DND-41 (cell line): ENCODE measurements at regions not wholly inside any gene's neighbourhood (a gene's known extent, or its start where the extent isn't known, plus 50 kb on each side); places are given as distances from the start of the nearest gene placed in this dataset.
"Not testable (repeated sequence)": the region's sequence is repeated elsewhere in the genome, so short reads cannot be mapped to it uniquely, and the experiment has no call there.

Source experiments
- ATAC-seq: fragments of 200-7000 bp; cut with Tn5 transposase; 3 replicates; pipeline ENCODE4 v1.9.1; 2021; ENCODE audit warnings: low read depth; ENCODE audit not compliant: insufficient read depth
- DNase-seq: peaks from one replicate; pipeline ENCODE4 v3.0.0-alpha.2; 2020
- H2AFZ ChIP-seq: 2 replicates; pipeline ENCODE4 v1.6.0; 2012; ENCODE audit warnings: low read depth, low read length
- H3K27ac ChIP-seq: 2 replicates; pipeline ENCODE4 v1.5.1; 2012; ENCODE audit warnings: low read length, inconsistent platforms
- H3K27me3 ChIP-seq: fragments of 200-600 bp; sonication (generic); 2 replicates; pipeline ENCODE4 v1.6.0; 2012; ENCODE audit warnings: low read length, mild to moderate bottlenecking, inconsistent platforms; ENCODE audit not compliant: insufficient read depth, poor library complexity
- H3K36me3 ChIP-seq: 2 replicates; pipeline ENCODE4 v1.5.1; 2012; ENCODE audit warnings: low read length, inconsistent platforms; ENCODE audit not compliant: insufficient read depth
- H3K4me1 ChIP-seq: 2 replicates; pipeline ENCODE4 v1.5.1; 2012; ENCODE audit warnings: mild to moderate bottlenecking, low read length; ENCODE audit not compliant: insufficient read depth
- H3K4me2 ChIP-seq: 2 replicates; pipeline ENCODE4 v1.6.0; 2012; ENCODE audit warnings: mild to moderate bottlenecking, moderate library complexity, low read length, inconsistent platforms; ENCODE audit not compliant: insufficient read depth
- H3K4me3 ChIP-seq, 2 experiments: fragments of 200-600 bp in 1 of 2; shearing (Covaris generic) in 1 of 2; 2 replicates each; pipeline ENCODE4 v1.5.1; 2012 to 2016; ENCODE audit warnings: inconsistent platforms in 2 of 2, low read length in 2 of 2, mild to moderate bottlenecking in 2 of 2, low read depth in 1 of 2, moderate library complexity in 1 of 2
- H3K79me2 ChIP-seq: 2 replicates; pipeline ENCODE4 v1.6.0; 2012; ENCODE audit warnings: low read length, inconsistent platforms; ENCODE audit not compliant: insufficient read depth
- H3K9ac ChIP-seq: 2 replicates; pipeline ENCODE4 v1.6.0; 2012; ENCODE audit warnings: low read depth, mild to moderate bottlenecking, inconsistent platforms, low read length, moderate library complexity
- H3K9me3 ChIP-seq: 2 replicates; pipeline ENCODE4 v1.5.1; 2012; ENCODE audit warnings: low read length, moderate library complexity, mild to moderate bottlenecking, inconsistent platforms; ENCODE audit not compliant: insufficient read depth, severe bottlenecking
- H4K20me1 ChIP-seq: 2 replicates; pipeline ENCODE4 v1.6.0; 2012; ENCODE audit warnings: low read length; ENCODE audit not compliant: insufficient read depth
- CTCF ChIP-seq: IDR thresholded peaks from 2 replicates; pipeline ENCODE4 v1.5.1; 2012; ENCODE audit warnings: borderline replicate concordance, low read length, moderate library complexity, mild to moderate bottlenecking; ENCODE audit not compliant: poor library complexity, severe bottlenecking; ENCODE audit errors: extremely low read depth
- EZH2 ChIP-seq: IDR thresholded peaks from 3 replicates; pipeline ENCODE4 v1.6.1; 2012; ENCODE audit warnings: borderline replicate concordance, low read depth, mild to moderate bottlenecking, moderate library complexity, low read length, inconsistent platforms; ENCODE audit not compliant: severe bottlenecking

GRCh38 chr5:10892147-10892910 is 131.3 kb upstream of the DAP start:
- Histone ChIP-seq H3K27me3 (no peaks in the 10 kb centered on the region), H2AFZ (no peak overlapping the region), H3K4me3 (no peak overlapping the region), H3K9ac (no peak overlapping the region), H4K20me1 (no peaks in the 10 kb centered on the region), H3K9me3 (no peaks in the 10 kb centered on the region), H3K4me1 (no peaks in the 10 kb centered on the region), H3K4me2 (no peak overlapping the region), H3K36me3 (no peaks in the 10 kb centered on the region), H3K79me2 (no peaks in the 10 kb centered on the region), H3K27ac (no peak overlapping the region)
- TF ChIP-seq EZH2 (no peak), CTCF (no peak)
- DNase-seq, result no peak
- ATAC-seq, result no peak

- H2AFZ ChIP-seq, result no peak overlapping the region
- no peaks in the 10 kb centered on the region for H3K36me3 ChIP-seq
- TF ChIP-seq CTCF, result no peak
- TF ChIP-seq EZH2, result no peak
- no peaks in the 10 kb centered on the region for H3K27me3 ChIP-seq
- ATAC-seq (no peak), DNase-seq (no peak)
- no peaks in the 10 kb centered on the region for H3K4me1 ChIP-seq
- no peaks in the 10 kb centered on the region for H3K9me3 ChIP-seq
- H3K9ac ChIP-seq, result no peak overlapping the region
- H3K4me3 ChIP-seq, result no peak overlapping the region
- H3K4me2 ChIP-seq, result no peak overlapping the region
- no peaks in the 10 kb centered on the region for H3K79me2 ChIP-seq
- H4K20me1 ChIP-seq, result no peaks in the 10 kb centered on the region
- H3K27ac ChIP-seq, result no peak overlapping the region
These were observed 130.2 kb upstream of the DAP start for GRCh38 chr5:10891193-10891592.

- no peak for ATAC-seq
- TF ChIP-seq EZH2 (no peak), CTCF (no peak)
- Histone ChIP-seq H3K27me3 (no peaks in the 10 kb centered on the region), H3K9me3 (no peaks in the 10 kb centered on the region), H3K36me3 (no peaks in the 10 kb centered on the region), H3K9ac (no peak overlapping the region), H3K4me1 (no peaks in the 10 kb centered on the region), H4K20me1 (no peaks in the 10 kb centered on the region), H3K27ac (no peak overlapping the region), H3K4me3 (no peak overlapping the region), H3K79me2 (no peaks in the 10 kb centered on the region), H3K4me2 (no peak overlapping the region), H2AFZ (no peak overlapping the region)
- DNase-seq, result no peak
These were observed 125.5 kb upstream of the DAP start for GRCh38 chr5:10886497-10886896.

- Histone ChIP-seq H3K9me3 (no peaks in the 10 kb centered on the region), H3K9ac (no peak overlapping the region), H3K27ac (no peak overlapping the region), H2AFZ (no peak overlapping the region), H4K20me1 (no peaks in the 10 kb centered on the region), H3K27me3 (no peaks in the 10 kb centered on the region), H3K36me3 (no peaks in the 10 kb centered on the region), H3K4me2 (no peak overlapping the region), H3K4me1 (no peaks in the 10 kb centered on the region), H3K4me3 (no peak overlapping the region), H3K79me2 (no peaks in the 10 kb centered on the region)
- no peak for TF ChIP-seq CTCF
- no peak for TF ChIP-seq EZH2
- ATAC-seq (no peak), DNase-seq (no peak)
These were observed 124.0 kb upstream of the DAP start for GRCh38 chr5:10885026-10885425.

GRCh38 chr5:10883945-10884344 is 122.9 kb upstream of the DAP start:
- H3K9ac ChIP-seq, H3K27ac ChIP-seq, H3K27me3 ChIP-seq, ATAC-seq, H3K9me3 ChIP-seq, H2AFZ ChIP-seq, DNase-seq, H3K4me3 ChIP-seq, H3K4me2 ChIP-seq, H4K20me1 ChIP-seq, H3K36me3 ChIP-seq, H3K79me2 ChIP-seq, H3K4me1 ChIP-seq: not testable (repeated sequence)
